Stimulated activated CD8-positive, alpha-beta memory T cell treated with anti-CD3 and anti-CD28 coated beads, Interleukin-4, amount 100 ng/mL, for 24 hours (primary cell): ENCODE measurements at regions not wholly inside any gene's neighbourhood (a gene's known extent, or its start where the extent isn't known, plus 50 kb on each side); places are given as distances from the start of the nearest gene placed in this dataset.
"Not testable (repeated sequence)": the region's sequence is repeated elsewhere in the genome, so short reads cannot be mapped to it uniquely, and the experiment has no call there.

Source experiments
- DNase-seq: peaks from one replicate; pipeline ENCODE4 v3.0.0-alpha.2; 2020; ENCODE audit warnings: low read depth

GRCh38 chr16:87033541-87034300, 283.5 kb downstream of the C16orf95 start:
- DNase-seq: no peak

GRCh38 chr16:87034317-87034716, 282.9 kb downstream of the C16orf95 start:
- no peak for DNase-seq

DNA sequence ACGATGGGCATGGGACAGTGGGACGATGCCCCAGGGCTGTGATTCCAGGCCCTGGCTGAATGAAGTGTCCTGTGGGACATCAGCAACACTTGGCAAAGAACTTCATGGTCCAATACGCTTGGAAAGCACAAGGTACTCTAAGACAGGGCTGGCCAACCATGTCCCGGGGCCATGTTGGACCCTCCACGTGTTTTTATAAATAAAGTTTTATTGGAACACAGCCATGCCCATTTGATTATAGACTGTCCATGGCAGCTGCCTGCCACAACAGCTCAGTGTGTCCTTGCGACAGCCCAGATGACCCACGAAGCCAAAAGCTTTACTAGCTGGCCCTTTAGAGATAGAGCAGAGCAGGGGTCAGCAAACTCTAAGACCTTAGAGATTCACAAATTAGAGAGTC, 282.1 kb downstream of the C16orf95 start:
- DNase-seq: no peak

- DNase-seq: no peak
Observed at GRCh38 chr16:87037012-87037411, 280.2 kb downstream of the C16orf95 start.

DNA sequence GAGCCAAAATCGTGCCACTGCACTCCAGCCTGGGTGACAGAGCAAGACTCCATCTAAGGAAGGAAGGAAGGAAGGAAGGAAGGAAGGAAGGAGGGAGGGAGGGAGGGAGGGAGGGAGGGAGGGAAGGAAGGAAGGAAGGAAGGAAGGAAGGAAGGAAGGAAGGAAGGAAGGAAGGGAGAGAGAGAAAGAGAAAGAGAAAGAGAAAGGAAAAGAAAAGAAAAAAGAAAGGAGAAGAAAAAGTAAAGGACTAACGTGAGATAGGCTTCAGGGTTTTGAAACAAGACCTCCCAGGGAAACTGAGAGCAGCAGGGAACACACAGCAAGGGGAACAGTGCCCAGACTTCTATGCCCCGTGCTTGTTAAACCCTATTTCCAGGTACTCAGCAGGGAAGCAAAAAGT, 278.7 kb downstream of the C16orf95 start:
- DNase-seq: not testable (repeated sequence)

- DNase-seq: no peak
Observed at GRCh38 chr16:87040169-87041117, 276.7 kb downstream of the C16orf95 start.

GRCh38 chr16:87041286-87041685, 275.9 kb downstream of the C16orf95 start:
- no peak for DNase-seq

DNA sequence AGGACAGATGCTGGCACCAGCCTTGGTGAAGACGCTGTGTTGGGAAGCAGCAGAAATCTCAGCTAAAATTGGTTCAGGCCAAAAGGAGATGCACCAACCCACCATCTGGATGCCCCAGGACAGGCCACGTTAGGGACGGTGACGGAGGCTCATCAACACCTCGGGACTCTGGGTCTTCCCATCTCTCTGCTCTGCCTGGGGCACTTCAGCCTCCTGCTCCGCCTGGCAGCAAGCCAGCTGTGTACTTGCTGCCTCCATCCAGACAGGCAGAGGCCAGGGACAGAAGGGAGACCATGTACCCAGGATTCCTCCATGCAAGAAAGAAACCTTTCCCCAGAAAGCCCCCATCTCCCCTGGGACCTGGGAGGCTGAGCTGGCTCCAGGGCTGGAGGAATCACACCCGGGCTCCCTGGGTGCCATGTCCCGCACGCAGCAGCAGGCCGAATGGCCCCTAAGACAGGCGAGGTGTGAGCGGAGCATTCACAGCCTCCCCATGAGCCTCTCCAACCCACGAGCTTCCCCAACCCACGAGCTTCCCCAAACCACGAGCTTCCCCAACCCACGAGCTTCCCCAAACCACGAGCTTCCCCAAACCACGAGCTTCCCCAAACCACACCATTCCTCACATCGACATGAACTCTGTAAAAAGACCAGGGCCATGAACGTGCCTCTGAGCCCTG, 274.5 kb downstream of the C16orf95 start:
- DNase-seq: no peak

DNA sequence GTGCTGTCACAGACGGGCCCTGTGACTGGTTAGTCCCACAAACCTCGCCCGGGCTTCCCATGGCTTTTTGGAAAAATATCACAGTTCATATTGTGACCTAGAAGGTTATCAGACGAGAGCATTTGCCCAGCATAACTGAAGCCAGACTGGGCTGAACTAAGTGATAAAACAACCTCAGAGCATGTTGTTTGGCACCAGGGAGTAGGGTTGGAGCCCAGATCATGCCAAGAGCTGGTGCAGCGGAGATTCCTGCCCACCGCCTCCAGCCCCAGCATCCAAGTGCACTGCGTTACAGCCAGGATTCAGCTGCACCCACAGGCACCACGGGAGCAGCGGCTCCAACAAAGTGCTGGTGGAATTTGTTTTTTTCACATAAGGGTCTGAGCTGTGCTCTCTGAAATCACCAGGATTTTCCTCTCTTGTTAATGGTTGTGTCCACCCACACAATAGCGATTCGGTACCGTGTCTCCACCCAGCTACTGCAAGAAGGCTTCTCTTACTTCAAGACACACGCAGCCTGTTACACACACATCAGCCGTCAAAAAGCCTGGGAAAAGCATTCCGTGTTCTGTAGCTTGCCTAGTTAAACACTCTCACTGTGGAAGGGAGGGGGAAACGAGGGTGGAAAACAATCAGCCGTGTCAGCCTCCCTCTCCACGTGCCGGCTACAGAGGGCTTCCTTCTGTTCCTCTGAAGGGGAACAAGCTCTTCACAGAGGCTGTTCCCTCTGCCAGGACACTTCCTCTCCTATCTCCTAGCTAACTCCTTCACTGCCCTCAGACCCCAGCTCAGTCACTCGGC, 273.8 kb downstream of the C16orf95 start:
- no peak for DNase-seq

DNA sequence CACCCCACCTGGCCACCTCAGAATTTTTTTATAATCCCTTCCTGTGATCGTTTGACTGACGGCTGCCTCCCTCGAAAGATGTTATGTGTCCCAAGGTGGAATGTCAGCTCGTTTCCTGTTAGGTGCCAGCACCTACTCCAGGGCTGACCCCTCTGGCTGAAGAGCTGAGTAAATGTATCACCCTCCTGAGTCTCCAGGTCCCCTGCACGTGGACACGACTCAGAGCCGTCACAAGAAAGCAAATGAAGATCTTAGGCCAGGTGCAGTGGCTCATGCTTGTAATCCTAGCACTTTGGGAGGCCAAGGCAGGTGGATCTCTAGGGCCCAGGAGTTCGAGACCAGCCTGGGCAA, 273.2 kb downstream of the C16orf95 start:
- DNase-seq: no peak

DNA sequence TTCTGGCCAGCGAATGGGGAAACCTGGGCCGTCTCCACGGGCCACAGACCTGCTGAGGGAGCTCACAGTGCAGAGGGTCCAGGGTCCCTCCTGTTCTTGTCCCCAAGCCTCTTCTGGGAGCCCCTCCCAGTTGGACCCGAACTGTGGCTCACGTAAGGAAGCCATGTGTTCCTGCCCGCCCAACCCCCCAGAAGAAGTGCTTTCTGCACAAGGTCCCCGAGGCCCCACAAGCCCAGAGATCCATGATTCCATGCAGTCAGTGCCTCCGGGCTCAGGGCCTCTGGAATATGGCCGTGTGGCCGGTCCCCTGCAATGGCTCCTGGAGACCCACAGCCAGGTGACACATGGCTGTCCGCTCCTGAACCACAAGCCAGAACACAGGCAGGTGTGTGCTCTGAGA, 272.4 kb downstream of the C16orf95 start:
- DNase-seq: no peak

DNA sequence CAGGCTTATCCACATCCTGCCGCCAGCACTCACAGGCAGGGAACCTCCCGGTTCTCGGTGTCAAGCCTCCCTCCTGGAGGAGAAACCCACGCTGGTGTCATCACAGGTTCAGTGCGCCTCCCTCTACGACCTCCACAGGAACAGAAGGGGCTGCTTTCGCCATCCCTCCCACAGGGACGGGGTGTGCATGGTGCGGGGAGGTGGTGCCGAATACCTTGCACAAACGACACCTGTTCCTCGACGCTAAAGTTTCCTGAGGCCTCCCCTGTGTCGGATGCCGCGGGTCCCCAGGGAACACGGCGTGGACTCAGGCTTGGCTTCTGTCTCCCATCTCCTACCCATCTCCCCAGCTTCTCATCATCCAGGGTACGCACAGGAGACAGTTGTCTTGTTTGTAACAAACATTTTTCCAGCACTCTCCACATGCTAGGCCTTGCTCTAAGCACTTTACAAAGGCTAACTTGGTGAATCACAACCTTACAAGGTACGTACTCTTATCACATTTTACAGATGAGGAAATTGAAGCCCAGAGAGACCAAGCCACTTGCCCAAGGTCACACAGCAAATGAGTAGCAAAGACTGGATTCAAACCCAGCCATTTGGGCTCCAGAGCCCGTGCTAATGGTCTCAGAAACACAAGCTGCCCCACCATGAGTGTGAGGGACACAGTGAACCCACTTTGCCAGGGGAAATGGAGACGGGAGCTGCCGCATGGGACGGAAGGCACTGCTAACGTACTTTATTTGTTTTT, 271.6 kb downstream of the C16orf95 start:
- DNase-seq: no peak

- DNase-seq: no peak
Observed at GRCh38 chr16:87046235-87046634, 271.0 kb downstream of the C16orf95 start.

DNA sequence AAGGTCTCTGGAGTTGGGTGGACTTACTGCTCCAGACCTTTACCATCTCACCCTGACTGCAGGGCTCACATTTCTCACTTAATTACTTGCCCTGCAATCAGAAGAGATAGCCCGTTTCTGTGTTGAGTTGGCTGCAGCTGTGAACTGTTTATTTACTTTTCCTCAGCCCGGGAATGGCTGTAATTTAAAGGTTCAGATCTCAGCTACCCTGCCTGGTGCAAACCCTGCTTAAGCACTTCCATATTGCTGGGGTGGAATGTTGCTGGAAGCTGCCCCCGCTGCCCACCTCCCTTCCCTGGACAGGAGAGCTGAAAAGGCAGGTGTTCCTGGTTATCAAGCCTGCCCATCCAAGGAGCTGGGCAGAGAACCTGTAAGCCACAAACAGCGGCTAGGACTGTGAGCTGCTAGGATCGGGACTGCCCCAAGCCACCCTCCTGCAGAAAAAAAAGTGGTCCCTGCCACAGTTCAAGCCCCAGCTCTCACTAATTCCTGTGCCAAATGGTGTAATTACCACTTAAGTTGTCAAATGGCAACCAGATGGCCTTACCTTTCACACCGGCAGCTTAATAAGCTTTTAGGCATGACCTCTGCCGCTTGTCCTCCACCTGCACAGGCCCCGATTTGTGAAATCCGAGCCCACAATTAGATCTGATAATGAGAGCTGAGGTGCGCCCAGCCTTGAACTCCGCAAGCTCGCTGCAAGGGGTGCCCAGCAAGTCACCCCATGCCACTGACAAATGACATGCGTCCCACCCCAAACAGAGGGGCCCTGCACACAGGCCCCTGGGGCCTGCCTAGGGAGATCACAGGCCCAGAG, 269.8 kb downstream of the C16orf95 start:
- no peak for DNase-seq

- DNase-seq: no peak
Observed at GRCh38 chr16:87048038-87048729, 269.0 kb downstream of the C16orf95 start.

DNA sequence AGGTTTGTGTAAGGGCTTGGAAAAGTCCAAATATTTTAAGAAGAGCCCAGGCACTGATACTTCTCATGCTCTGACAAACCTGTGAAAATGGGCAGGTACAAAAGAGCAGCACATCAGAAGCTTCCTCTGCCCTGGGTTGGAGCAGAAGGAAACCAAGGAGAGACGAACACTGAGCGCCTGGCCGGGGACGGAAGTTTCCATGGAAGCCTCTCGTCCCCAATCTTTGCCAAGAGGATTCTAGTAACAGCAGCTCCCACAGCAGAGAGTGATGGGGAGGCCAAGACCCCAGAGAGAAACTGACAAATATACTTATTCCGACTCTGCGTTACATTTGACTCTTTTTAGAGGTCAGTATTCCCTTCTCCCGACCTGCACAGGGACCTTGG, 268.5 kb downstream of the C16orf95 start:
- DNase-seq: no peak

GRCh38 chr16:87049216-87049615, 268.0 kb downstream of the C16orf95 start:
- DNase-seq: not testable (repeated sequence)

GRCh38 chr16:87050142-87050541, 267.1 kb downstream of the C16orf95 start:
- no peak for DNase-seq

DNA sequence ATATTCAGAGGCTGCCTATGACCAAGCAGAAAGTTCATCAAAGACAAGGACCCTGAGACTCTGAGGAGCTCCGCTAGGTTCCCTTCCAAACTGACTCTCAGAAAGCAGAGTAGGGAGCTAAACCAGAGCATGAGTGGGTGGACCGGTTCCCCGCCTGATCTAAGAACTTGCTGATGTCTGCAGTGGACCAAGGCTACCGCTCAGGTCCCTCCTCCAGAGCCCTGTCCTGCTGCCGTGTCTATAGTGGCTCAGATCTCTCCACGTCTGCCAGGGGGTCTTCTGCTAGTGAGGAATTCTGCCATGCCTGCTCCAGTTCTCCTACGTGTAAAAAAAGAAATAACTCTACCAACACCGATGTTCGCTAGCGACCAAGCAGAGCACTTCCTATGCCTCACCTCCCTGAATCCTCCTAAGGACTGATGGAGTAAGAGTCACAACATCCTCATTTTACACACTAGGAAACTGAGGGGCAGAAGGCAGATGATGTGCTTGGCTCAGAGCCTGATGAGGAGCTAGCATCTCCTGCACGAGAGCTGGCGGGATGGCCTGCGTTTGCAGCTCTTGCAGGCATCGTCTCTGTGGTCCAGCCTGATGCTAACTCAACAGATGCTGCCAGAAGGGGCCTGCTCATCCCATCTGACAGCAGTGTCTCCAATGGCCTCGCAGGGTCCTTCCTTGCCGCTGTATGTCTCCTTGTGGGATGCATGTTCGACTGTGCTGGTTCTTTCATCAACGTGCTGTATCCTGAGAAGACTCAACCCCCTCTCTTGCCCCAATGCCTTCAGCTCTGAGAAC, 265.5 kb downstream of the C16orf95 start:
- no peak for DNase-seq
